Breast epithelium (tissue), 3 donors: ENCODE measurements at regions not wholly inside any gene's neighbourhood (a gene's known extent, or its start where the extent isn't known, plus 50 kb on each side); places are given as distances from the start of the nearest gene placed in this dataset.

Source experiments
- POLR2AphosphoS5 ChIP-seq, 3 donors: sonication (generic); formaldehyde crosslinking; IDR thresholded peaks; one replicate each; pipeline ENCODE4 v1.6.1; 2017; ENCODE audit warnings: antibody characterized with exemption in 3 of 3
- TF ChIP-seq, protein P1 (sequence below), 3 donors: fragments of 450-650 bp; IDR thresholded peaks; one replicate each; pipeline ENCODE4 v1.5.1; 2016 to 2017; ENCODE audit warnings: antibody characterized with exemption in 3 of 3, mild to moderate bottlenecking in 3 of 3, moderate library complexity in 3 of 3

DNA sequence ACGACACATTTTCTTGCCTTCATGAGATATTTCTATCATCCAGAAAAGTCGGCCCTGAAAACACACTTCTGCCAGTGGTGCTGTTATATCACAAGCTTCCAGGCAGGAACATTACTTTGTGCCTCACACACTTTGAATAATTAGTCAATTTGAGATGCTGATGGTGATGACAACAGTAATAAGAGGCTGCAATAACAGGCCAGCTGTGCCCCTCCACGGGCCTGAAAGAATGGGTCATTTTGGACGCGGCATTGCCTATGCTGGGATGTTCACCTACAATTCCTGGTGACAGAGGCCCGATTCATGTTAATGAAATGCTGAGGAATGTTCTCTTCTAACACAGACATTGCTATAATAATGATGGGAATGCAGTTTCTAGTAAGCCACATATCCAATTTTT, 463.8 kb upstream of the KIRREL3 start:
- TF ChIP-seq, protein P1, sequence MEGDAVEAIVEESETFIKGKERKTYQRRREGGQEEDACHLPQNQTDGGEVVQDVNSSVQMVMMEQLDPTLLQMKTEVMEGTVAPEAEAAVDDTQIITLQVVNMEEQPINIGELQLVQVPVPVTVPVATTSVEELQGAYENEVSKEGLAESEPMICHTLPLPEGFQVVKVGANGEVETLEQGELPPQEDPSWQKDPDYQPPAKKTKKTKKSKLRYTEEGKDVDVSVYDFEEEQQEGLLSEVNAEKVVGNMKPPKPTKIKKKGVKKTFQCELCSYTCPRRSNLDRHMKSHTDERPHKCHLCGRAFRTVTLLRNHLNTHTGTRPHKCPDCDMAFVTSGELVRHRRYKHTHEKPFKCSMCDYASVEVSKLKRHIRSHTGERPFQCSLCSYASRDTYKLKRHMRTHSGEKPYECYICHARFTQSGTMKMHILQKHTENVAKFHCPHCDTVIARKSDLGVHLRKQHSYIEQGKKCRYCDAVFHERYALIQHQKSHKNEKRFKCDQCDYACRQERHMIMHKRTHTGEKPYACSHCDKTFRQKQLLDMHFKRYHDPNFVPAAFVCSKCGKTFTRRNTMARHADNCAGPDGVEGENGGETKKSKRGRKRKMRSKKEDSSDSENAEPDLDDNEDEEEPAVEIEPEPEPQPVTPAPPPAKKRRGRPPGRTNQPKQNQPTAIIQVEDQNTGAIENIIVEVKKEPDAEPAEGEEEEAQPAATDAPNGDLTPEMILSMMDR (IDR thresholded peaks at IDR 0.05): no peak
- TF ChIP-seq POLR2AphosphoS5 (IDR thresholded peaks at IDR 0.05): no peak
